ENCODE measurements at regions not wholly inside any gene's neighbourhood (a gene's known extent, or its start where the extent isn't known, plus 50 kb on each side); places are given as distances from the start of the nearest gene placed in this dataset.

- intact Hi-C loops (cut with DNase I): no loop called here
- 73 to 85% (median 74%) methylated on average over 1 of the region's 1 CpG for WGBS, 4 donors
- peak overlapping the region in 1 of 5 donors; percentile 42 for H3K27ac ChIP-seq
- H3K27me3 ChIP-seq: no peaks in the 10 kb centered on the region
- DNase-seq: no peak
- H3K9me3 ChIP-seq (replicated peaks in 1 of 3): peaks cover 0 to 5% (median 0%) of the 10 kb centered on the region in 3 donors
- TF ChIP-seq POLR2A (IDR thresholded peaks at IDR 0.05): no peak
- no peaks in the 10 kb centered on the region for H3K36me3 ChIP-seq (replicated peaks in 1 of 2)
- H3K4me3 ChIP-seq: no peak overlapping the region
- no peaks in the 10 kb centered on the region for H3K4me1 ChIP-seq (replicated peaks in 1 of 2)
Measured at GRCh38 chr2:226583715-226584114, 215.9 kb downstream of the IRS1 start.

- H3K36me3 ChIP-seq (replicated peaks in 1 of 2): no peaks in the 10 kb centered on the region
- no peak overlapping the region for H3K4me3 ChIP-seq
- intact Hi-C loops (cut with DNase I): no loop called here
- no peaks in the 10 kb centered on the region for H3K9me3 ChIP-seq (replicated peaks in 1 of 3)
- WGBS, 4 donors: 81 to 89% (median 84%) methylated on average over 4 of the region's 4 CpGs
- DNase-seq: no peak
- no peaks in the 10 kb centered on the region for H3K27me3 ChIP-seq
- H3K27ac ChIP-seq: no peak overlapping the region
- no peaks in the 10 kb centered on the region for H3K4me1 ChIP-seq (replicated peaks in 1 of 2)
- TF ChIP-seq CTCF (IDR thresholded peaks at IDR 0.05): no peak
- no peak for TF ChIP-seq POLR2A (IDR thresholded peaks at IDR 0.05)
Measured at GRCh38 chr2:226581661-226582060, 218.0 kb downstream of the IRS1 start.

GRCh38 chr2:226581004-226581403 lies 218.6 kb downstream of the IRS1 start:
- Histone ChIP-seq H3K9me3 (replicated peaks in 1 of 3) (no peaks in the 10 kb centered on the region), H3K27ac (no peak overlapping the region), H3K36me3 (replicated peaks in 1 of 2) (no peaks in the 10 kb centered on the region), H3K4me1 (replicated peaks in 1 of 2) (no peaks in the 10 kb centered on the region), H3K4me3 (no peak overlapping the region), H3K27me3 (no peaks in the 10 kb centered on the region)
- TF ChIP-seq CTCF (IDR thresholded peaks at IDR 0.05) (no peak), POLR2A (IDR thresholded peaks at IDR 0.05) (no peak)
- WGBS, 4 donors: 52 to 73% (median 59%) methylated on average over 2 of the region's 2 CpGs
- DNase-seq: peak in 2 of 7 donors; percentile 21 to 25
- intact Hi-C loops (cut with DNase I): no loop called here

- Histone ChIP-seq H3K9me3 (replicated peaks in 1 of 3) (no peaks in the 10 kb centered on the region), H3K36me3 (replicated peaks in 1 of 2) (no peaks in the 10 kb centered on the region), H3K4me3 (no peak overlapping the region), H3K27ac (no peak overlapping the region), H3K27me3 (no peaks in the 10 kb centered on the region), H3K4me1 (replicated peaks in 1 of 2) (no peaks in the 10 kb centered on the region)
- intact Hi-C loops (cut with DNase I): no loop called here
- WGBS, 4 donors: 26 to 59% (median 34%) methylated on average over 1 of the region's 1 CpG
- TF ChIP-seq CTCF (IDR thresholded peaks at IDR 0.05) (no peak), POLR2A (IDR thresholded peaks at IDR 0.05) (no peak)
- DNase-seq: peak in 2 of 7 donors; percentile 5 to 21
Measured at GRCh38 chr2:226580403-226580802, 219.2 kb downstream of the IRS1 start.

GRCh38 chr2:226579519-226579918 lies 220.1 kb downstream of the IRS1 start:
- 73 to 90% (median 82%) methylated on average over 2 of the region's 2 CpGs for WGBS, 4 donors
- intact Hi-C loops (cut with DNase I): no loop called here
- Histone ChIP-seq H3K4me1 (replicated peaks in 1 of 2) (no peaks in the 10 kb centered on the region), H3K27me3 (no peaks in the 10 kb centered on the region), H3K9me3 (replicated peaks in 1 of 3) (no peaks in the 10 kb centered on the region), H3K4me3 (no peak overlapping the region), H3K36me3 (replicated peaks in 1 of 2) (no peaks in the 10 kb centered on the region), H3K27ac (no peak overlapping the region)
- no peak for DNase-seq
- TF ChIP-seq CTCF (IDR thresholded peaks at IDR 0.05) (no peak), POLR2A (IDR thresholded peaks at IDR 0.05) (no peak)
